ENCODE measurements at regions not wholly inside any gene's neighbourhood (a gene's known extent, or its start where the extent isn't known, plus 50 kb on each side); places are given as distances from the start of the nearest gene placed in this dataset.
A peak's percentile ranks its signal among the peaks of the same experiment; 100 is the strongest.

- no peak for DNase-seq
- intact Hi-C loops (cut with micrococcal nuclease), result no loop called here
- no peak for ATAC-seq
Measured at GRCh38 chr15:69787791-69788190, 309.9 kb downstream of the TLE3 start.

- intact Hi-C loops (cut with micrococcal nuclease), result no loop called here
- ATAC-seq, result no peak
- DNase-seq, result no peak
Measured at GRCh38 chr15:69789648-69790393, 307.9 kb downstream of the TLE3 start.

GRCh38 chr15:69790632-69791031 is 307.1 kb downstream of the TLE3 start:
- no peak for ATAC-seq
- DNase-seq, result no peak
- intact Hi-C loops (cut with micrococcal nuclease), result no loop called here

GRCh38 chr15:69792823-69793222 is 304.9 kb downstream of the TLE3 start:
- no peak for DNase-seq
- intact Hi-C loops (cut with micrococcal nuclease), result no loop called here
- no peak for ATAC-seq

- DNase-seq (no peak), ATAC-seq (no peak)
- intact Hi-C loops (cut with micrococcal nuclease), result no loop called here
Measured at GRCh38 chr15:69793431-69793780, 304.3 kb downstream of the TLE3 start.

GRCh38 chr15:69793781-69794451 is 303.8 kb downstream of the TLE3 start:
- intact Hi-C loops (cut with micrococcal nuclease), result no loop called here
- DNase-seq (no peak), ATAC-seq (peak; percentile 36)

- peak; percentile 81 for ATAC-seq
- intact Hi-C loops (cut with micrococcal nuclease), result no loop called here
Measured at GRCh38 chr15:69794645-69795469, 302.9 kb downstream of the TLE3 start.

GRCh38 chr15:69795601-69796000 is 302.1 kb downstream of the TLE3 start:
- DNase-seq, result no peak
- intact Hi-C loops (cut with micrococcal nuclease), result no loop called here
- ATAC-seq, result no peak

More at GRCh38 chr15:69794645-69795469, 302.9 kb downstream of the TLE3 start:
- DNase-seq, result no peak

- ATAC-seq (no peak), DNase-seq (no peak)
- intact Hi-C loops (cut with micrococcal nuclease), result no loop called here
Measured at GRCh38 chr15:69797051-69797595, 300.6 kb downstream of the TLE3 start.

GRCh38 chr15:69797615-69798014 is 300.1 kb downstream of the TLE3 start:
- ATAC-seq (no peak), DNase-seq (no peak)
- intact Hi-C loops (cut with micrococcal nuclease), result no loop called here

GRCh38 chr15:69798481-69799250 is 299.1 kb downstream of the TLE3 start:
- peak; percentile 50 for DNase-seq
- intact Hi-C loops (cut with micrococcal nuclease), result no loop called here
- ATAC-seq, result peak; percentile 40

- ATAC-seq (no peak), DNase-seq (no peak)
- intact Hi-C loops (cut with micrococcal nuclease), result no loop called here
Measured at GRCh38 chr15:69801144-69801543, 296.6 kb downstream of the TLE3 start.

- intact Hi-C loops (cut with micrococcal nuclease), result no loop called here
- ATAC-seq, result no peak
- DNase-seq, result no peak
Measured at GRCh38 chr15:69802432-69802831, 295.3 kb downstream of the TLE3 start.

- DNase-seq (no peak), ATAC-seq (no peak)
- intact Hi-C loops (cut with micrococcal nuclease), result no loop called here
Measured at GRCh38 chr15:69804786-69805185, 292.9 kb downstream of the TLE3 start.

GRCh38 chr15:69805248-69805953 is 292.3 kb downstream of the TLE3 start:
- intact Hi-C loops (cut with micrococcal nuclease), result no loop called here
- DNase-seq, result no peak
- no peak for ATAC-seq

GRCh38 chr15:69806287-69806915 is 291.3 kb downstream of the TLE3 start:
- DNase-seq (no peak), ATAC-seq (no peak)
- intact Hi-C loops (cut with micrococcal nuclease), result no loop called here

GRCh38 chr15:69807721-69808120 is 290.0 kb downstream of the TLE3 start:
- intact Hi-C loops (cut with micrococcal nuclease), result no loop called here
- DNase-seq (no peak), ATAC-seq (peak; percentile 13)

GRCh38 chr15:69808756-69809155 is 289.0 kb downstream of the TLE3 start:
- intact Hi-C loops (cut with micrococcal nuclease), result no loop called here
- DNase-seq (no peak), ATAC-seq (no peak)

All from left ventricle myocardium superior (tissue), 1 donor.